Gastrocnemius medialis (tissue), 4 donors: ENCODE measurements at regions not wholly inside any gene's neighbourhood (a gene's known extent, or its start where the extent isn't known, plus 50 kb on each side); places are given as distances from the start of the nearest gene placed in this dataset.

Source experiments
- ATAC-seq, 2 donors: fragments of 150-250 bp; one replicate each; pipeline ENCODE4 v1.9.1; 2016
- DNase-seq, 2 donors: peaks; one replicate each; pipeline ENCODE4 v3.0.0-alpha.2; 2019
- H3K27ac ChIP-seq, 4 donors: fragments of 200-600 bp; sonication (generic); 1 replicate in 1 of 4; 2 replicates in 3 of 4; pipeline ENCODE4 v1.5.1; 2016 to 2018; ENCODE audit warnings: mild to moderate bottlenecking in 2 of 4, moderate library complexity in 1 of 4
- H3K27me3 ChIP-seq, 3 donors: fragments of 200-600 bp; sonication (generic) in 2 of 3; 1 replicate in 1 of 3; 2 replicates in 2 of 3; pipeline versions ENCODE4 v1.5.1 to v1.6.0; 2016 to 2019; ENCODE audit warnings: mild to moderate bottlenecking in 1 of 3, moderate library complexity in 1 of 3
- H3K36me3 ChIP-seq, 2 donors: fragments of 200-600 bp; sonication (generic) in 1 of 2; one replicate each; pipeline ENCODE4 v1.5.1; 2017 to 2018
- H3K4me1 ChIP-seq, 2 donors: fragments of 200-600 bp; sonication (generic) in 1 of 2; one replicate each; pipeline ENCODE4 v1.5.1; 2016 to 2017; ENCODE audit warnings: mild to moderate bottlenecking in 2 of 2
- H3K4me3 ChIP-seq, 4 donors: fragments of 200-600 bp; sonication (generic) in 3 of 4; 1 replicate in 1 of 4; 2 replicates in 3 of 4; pipeline ENCODE4 v1.5.1; 2016 to 2019; ENCODE audit warnings: mild to moderate bottlenecking in 2 of 4
- H3K9me3 ChIP-seq, 3 donors: fragments of 200-600 bp; sonication (generic) in 2 of 3; 1 replicate in 1 of 3; 2 replicates in 2 of 3; pipeline ENCODE4 v1.5.1; 2016 to 2019
- POLR2A ChIP-seq, 2 donors: fragments of 450-650 bp; IDR thresholded peaks; one replicate each; pipeline ENCODE4 v1.6.1; 2017; ENCODE audit warnings: antibody characterized with exemption in 2 of 2, mild to moderate bottlenecking in 2 of 2, moderate library complexity in 2 of 2
- in situ Hi-C, 4 donors: fragments of 200-750 bp; cut with MboI; loops; one replicate each; pipeline versions ENCODE4 v1.15.0 to v1.8.0; 2017; ENCODE audit warnings: low sequenced_read_pairs in 4 of 4
- intact Hi-C: fragments of 100-400 bp; cut with DNase I; formaldehyde crosslinking; loops from one replicate; pipeline ENCODE4 v1.15.1; 2023; ENCODE audit warnings: low total_unique reads
- TF ChIP-seq, protein P1 (sequence below), 5 experiments: fragments of 450-650 bp in 3 of 5; fragments of 200-600 bp in 2 of 5; sonication (generic) in 2 of 5; IDR thresholded peaks in 4 of 5; conservative IDR thresholded peaks in 1 of 5; 1 replicate in 4 of 5; 2 replicates in 1 of 5; pipeline ENCODE4 v1.5.1; 2016 to 2019; ENCODE audit warnings: antibody characterized with exemption in 5 of 5, mild to moderate bottlenecking in 3 of 5, moderate library complexity in 3 of 5

DNA sequence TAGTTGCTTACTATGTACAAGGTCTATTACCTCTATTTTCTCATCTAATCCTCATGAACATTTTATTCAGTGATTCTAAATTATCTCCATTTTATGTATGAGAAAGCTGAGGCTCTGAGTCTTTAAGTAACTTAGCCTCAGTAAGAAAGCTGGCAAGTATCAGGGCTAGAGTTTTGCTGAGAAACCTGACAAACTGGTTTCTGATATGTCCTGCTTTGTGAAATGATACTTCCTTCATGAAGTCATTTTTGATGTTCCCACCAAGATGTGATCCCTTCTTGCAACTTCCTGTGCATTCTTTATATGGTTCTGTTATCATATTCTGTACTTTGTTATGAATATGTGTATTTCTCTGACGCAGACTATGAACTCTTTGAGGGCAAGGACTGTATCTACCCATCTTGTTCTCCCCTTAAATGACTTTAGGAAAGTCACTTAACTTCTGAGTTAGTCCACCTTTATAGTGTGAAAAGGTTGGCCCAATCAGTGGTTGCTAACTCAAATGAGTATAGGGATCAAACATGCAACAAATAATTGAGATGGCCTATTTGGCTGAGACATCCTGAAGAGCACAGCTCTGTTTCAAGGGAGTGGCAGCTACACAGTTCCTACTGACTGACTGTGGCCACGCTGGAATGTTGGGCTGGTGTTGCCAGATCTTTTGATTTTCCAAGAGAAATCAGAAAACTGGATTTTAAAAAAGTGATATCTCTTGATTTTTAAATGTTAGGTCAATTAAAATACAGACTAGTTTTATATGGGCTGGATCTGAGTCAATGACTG, 127.9 kb upstream of the AMOT start:
- Histone ChIP-seq H3K4me1 (no peaks in the 10 kb centered on the region), H3K27me3 (peaks cover 0 to 3% (median 0%) of the 10 kb centered on the region in 3 donors), H3K9me3 (no peaks in the 10 kb centered on the region), H3K36me3 (no peaks in the 10 kb centered on the region), H3K27ac (no peak overlapping the region), H3K4me3 (no peak overlapping the region)
- DNase-seq (no peak), ATAC-seq (no peak)
- no peak for TF ChIP-seq POLR2A (IDR thresholded peaks at IDR 0.05)
- TF ChIP-seq, protein P1, sequence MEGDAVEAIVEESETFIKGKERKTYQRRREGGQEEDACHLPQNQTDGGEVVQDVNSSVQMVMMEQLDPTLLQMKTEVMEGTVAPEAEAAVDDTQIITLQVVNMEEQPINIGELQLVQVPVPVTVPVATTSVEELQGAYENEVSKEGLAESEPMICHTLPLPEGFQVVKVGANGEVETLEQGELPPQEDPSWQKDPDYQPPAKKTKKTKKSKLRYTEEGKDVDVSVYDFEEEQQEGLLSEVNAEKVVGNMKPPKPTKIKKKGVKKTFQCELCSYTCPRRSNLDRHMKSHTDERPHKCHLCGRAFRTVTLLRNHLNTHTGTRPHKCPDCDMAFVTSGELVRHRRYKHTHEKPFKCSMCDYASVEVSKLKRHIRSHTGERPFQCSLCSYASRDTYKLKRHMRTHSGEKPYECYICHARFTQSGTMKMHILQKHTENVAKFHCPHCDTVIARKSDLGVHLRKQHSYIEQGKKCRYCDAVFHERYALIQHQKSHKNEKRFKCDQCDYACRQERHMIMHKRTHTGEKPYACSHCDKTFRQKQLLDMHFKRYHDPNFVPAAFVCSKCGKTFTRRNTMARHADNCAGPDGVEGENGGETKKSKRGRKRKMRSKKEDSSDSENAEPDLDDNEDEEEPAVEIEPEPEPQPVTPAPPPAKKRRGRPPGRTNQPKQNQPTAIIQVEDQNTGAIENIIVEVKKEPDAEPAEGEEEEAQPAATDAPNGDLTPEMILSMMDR (IDR thresholded peaks at IDR 0.05 in 4 of 5, conservative IDR thresholded peaks at IDR 0.05 in 1 of 5): no peak
- in situ Hi-C loops: no loop called here
- intact Hi-C loops: no loop called here

DNA sequence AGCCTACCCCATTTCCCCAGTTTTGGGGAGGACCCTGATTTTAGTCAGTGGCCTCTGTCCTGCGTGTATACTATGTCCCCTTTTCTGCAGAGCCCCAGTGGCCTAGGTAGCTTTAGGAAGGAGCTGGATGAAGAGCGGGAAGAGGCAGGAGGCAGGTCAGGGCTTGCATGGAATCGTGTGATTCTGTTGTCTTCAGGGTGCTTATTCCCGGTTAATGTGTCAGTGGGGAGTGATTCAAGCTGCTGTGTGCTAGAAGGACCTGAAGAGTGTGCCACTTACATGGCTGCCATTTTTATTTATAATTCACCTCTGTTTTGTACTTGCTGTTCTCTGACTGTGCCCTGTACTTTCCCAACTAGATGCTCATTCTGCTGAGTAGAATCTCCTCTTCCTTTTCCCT, 127.3 kb upstream of the AMOT start:
- in situ Hi-C loops (no loop called here), intact Hi-C loops (no loop called here)
- H3K36me3 ChIP-seq: no peaks in the 10 kb centered on the region
- TF ChIP-seq, protein P1 (IDR thresholded peaks at IDR 0.05 in 4 of 5, conservative IDR thresholded peaks at IDR 0.05 in 1 of 5): no peak
- TF ChIP-seq POLR2A (IDR thresholded peaks at IDR 0.05): no peak
- H3K27me3 ChIP-seq: peaks cover 0 to 3% (median 0%) of the 10 kb centered on the region in 3 donors
- H3K27ac ChIP-seq: no peak overlapping the region
- H3K9me3 ChIP-seq: no peaks in the 10 kb centered on the region
- ATAC-seq: no peak
- no peaks in the 10 kb centered on the region for H3K4me1 ChIP-seq
- no peak for DNase-seq
- H3K4me3 ChIP-seq: no peak overlapping the region

DNA sequence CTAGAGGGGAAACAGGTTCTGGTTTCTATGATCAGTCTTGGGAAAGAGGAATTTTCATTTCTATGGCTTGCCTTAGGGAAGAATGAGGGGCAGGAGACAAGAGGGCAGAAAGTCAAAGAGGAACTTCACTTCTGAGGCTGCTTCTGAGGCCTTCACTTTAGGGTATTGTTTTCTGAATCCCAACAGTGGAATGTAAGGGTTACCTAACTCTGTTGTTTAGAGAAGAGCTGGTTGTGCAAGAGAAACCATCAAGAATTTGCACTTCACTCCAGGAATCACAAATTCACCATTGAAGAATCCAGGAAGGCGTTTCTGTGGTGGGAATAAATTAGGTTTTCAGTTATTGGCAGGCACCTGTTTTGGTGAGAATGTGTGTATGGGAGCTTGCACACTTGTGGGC, 126.7 kb upstream of the AMOT start:
- no peak for TF ChIP-seq POLR2A (IDR thresholded peaks at IDR 0.05)
- TF ChIP-seq, protein P1 (IDR thresholded peaks at IDR 0.05 in 4 of 5, conservative IDR thresholded peaks at IDR 0.05 in 1 of 5): no peak
- Histone ChIP-seq H3K4me3 (no peak overlapping the region), H3K27me3 (peaks cover 0 to 3% (median 0%) of the 10 kb centered on the region in 3 donors), H3K9me3 (no peaks in the 10 kb centered on the region), H3K4me1 (no peaks in the 10 kb centered on the region), H3K36me3 (no peaks in the 10 kb centered on the region), H3K27ac (no peak overlapping the region)
- ATAC-seq: no peak
- intact Hi-C loops (no loop called here), in situ Hi-C loops (no loop called here)
- DNase-seq: no peak

DNA sequence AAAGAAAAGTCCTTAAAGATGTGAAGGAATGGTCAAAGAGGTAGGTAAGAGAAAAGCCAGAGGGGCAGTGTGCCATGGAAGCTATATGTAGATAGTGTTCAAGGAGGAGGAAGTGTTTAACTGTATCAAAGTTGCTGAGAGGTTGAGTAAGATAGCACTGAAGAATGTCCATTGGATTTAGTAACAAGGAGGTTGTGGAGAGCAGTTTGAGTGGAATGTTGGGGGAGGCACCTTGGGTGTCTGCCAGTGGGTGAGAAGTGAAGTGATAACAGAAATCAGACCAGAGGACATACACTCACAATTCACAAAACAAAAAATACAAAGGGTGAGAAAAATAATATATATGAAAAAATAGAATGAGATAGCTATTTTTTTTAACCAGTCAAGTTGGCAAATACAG, 121.3 kb upstream of the AMOT start:
- Histone ChIP-seq H3K9me3 (no peaks in the 10 kb centered on the region), H3K4me1 (no peaks in the 10 kb centered on the region), H3K27me3 (peaks cover 0 to 3% (median 0%) of the 10 kb centered on the region in 3 donors), H3K27ac (no peak overlapping the region), H3K4me3 (no peak overlapping the region), H3K36me3 (no peaks in the 10 kb centered on the region)
- intact Hi-C loops (no loop called here), in situ Hi-C loops (no loop called here)
- ATAC-seq (no peak), DNase-seq (no peak)
- no peak for TF ChIP-seq POLR2A (IDR thresholded peaks at IDR 0.05)

DNA sequence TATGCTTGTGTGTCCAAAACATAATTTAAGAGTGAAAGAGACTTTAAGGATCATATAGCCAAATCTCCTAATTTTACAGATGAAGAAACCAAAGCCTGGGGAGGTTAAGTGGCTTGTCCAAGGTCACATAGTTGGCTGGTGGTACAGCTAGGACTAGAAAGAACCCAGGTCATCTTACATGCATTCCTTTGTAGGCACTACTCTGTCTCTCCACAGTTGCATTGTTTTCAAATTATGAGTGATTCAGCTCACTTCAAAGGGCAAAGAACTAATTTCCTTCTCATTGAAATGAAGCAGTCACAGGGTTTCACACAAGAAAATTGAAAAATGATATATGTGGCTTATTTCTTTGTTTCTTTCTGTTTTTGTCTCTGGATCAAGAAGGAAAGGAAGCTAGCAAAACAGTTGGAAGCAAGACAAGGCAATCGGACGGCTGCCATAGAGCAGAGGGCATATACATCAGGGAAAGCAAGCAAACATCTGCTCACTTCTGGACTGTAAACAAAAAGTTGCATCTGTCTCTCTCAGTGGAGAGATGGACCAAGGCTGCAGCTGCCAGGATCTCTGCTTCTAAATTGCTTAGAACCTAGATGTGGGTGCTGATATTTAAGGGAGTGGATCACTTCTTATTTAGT, 107.5 kb upstream of the AMOT start:
- in situ Hi-C loops: no loop called here

More for the DNA sequence above, 107.5 kb upstream of the AMOT start:
- DNase-seq (no peak), ATAC-seq (no peak)
- Histone ChIP-seq H3K9me3 (no peaks in the 10 kb centered on the region), H3K4me3 (no peak overlapping the region), H3K27ac (no peak overlapping the region), H3K36me3 (no peaks in the 10 kb centered on the region), H3K4me1 (peaks cover 0 to 10% of the 10 kb centered on the region in 2 donors), H3K27me3 (no peaks in the 10 kb centered on the region)
- no peak for TF ChIP-seq POLR2A (IDR thresholded peaks at IDR 0.05)
- TF ChIP-seq, protein P1 (IDR thresholded peaks at IDR 0.05 in 4 of 5, conservative IDR thresholded peaks at IDR 0.05 in 1 of 5): no peak
- intact Hi-C loops: no loop called here
